OCI-LY3 (cell line): ENCODE measurements at regions not wholly inside any gene's neighbourhood (a gene's known extent, or its start where the extent isn't known, plus 50 kb on each side); places are given as distances from the start of the nearest gene placed in this dataset.

Experiments
- H2AFZ ChIP-seq: fragments of 200-600, 300-600 bp; shearing (Covaris generic); 2 replicates; pipeline ENCODE4 v1.6.0; 2014; ENCODE audit warnings: antibody characterized with exemption, low read depth, low read length
- H3K27ac ChIP-seq: fragments of 200-600, 300-600 bp; sonication (generic); 2 replicates; pipeline ENCODE4 v1.5.1; 2014; ENCODE audit warnings: mild to moderate bottlenecking, low read length, moderate library complexity, mixed read lengths
- H3K27me3 ChIP-seq: fragments of 200-600, 300-600 bp; sonication (generic); 2 replicates; pipeline ENCODE4 v1.6.1; 2014; ENCODE audit warnings: low read depth, low read length, mixed read lengths
- H3K36me3 ChIP-seq: fragments of 200-600, 300-600 bp; sonication (generic); replicated peaks from 2 replicates; pipeline ENCODE3; 2014; ENCODE audit warnings: low read depth, low read length, mixed read lengths
- H3K4me1 ChIP-seq: fragments of 300-600, 200-600 bp; sonication (generic); 2 replicates; pipeline ENCODE4 v1.6.1; 2014; ENCODE audit warnings: low read length, mixed read lengths
- H3K4me2 ChIP-seq: fragments of 200-600, 300-600 bp; sonication (generic); 2 replicates; pipeline ENCODE4 v1.6.1; 2014; ENCODE audit warnings: low read length, mixed read lengths
- H3K4me3 ChIP-seq: fragments of 300-600, 200-600 bp; sonication (generic); 2 replicates; pipeline ENCODE4 v1.5.1; 2014; ENCODE audit warnings: antibody characterized with exemption, mild to moderate bottlenecking, low read length, moderate library complexity
- H3K79me2 ChIP-seq: fragments of 300-600, 200-600 bp; shearing (Covaris generic); 2 replicates; pipeline ENCODE4 v1.6.1; 2014; ENCODE audit warnings: mild to moderate bottlenecking, low read length, mixed read lengths
- H3K9ac ChIP-seq: fragments of 300-600, 200-600 bp; shearing (Covaris generic); 2 replicates; pipeline ENCODE4 v1.6.0; 2014; ENCODE audit warnings: mild to moderate bottlenecking, low read length, moderate library complexity
- H3K9me3 ChIP-seq: fragments of 200-600, 300-600 bp; shearing (Covaris generic); 2 replicates; pipeline ENCODE4 v1.6.1; 2014; ENCODE audit warnings: low read length, mixed read lengths; ENCODE audit not compliant: insufficient read depth
- H4K20me1 ChIP-seq: fragments of 200-600, 300-600 bp; sonication (generic); 2 replicates; pipeline ENCODE4 v1.6.1; 2016; ENCODE audit warnings: low read length, mixed read lengths; ENCODE audit not compliant: insufficient read depth
- CTCF ChIP-seq: fragments of 200-600, 300-600 bp; sonication (generic); IDR thresholded peaks from 2 replicates; pipeline ENCODE4 v1.5.1; 2014; ENCODE audit warnings: antibody characterized with exemption, low read length, low read depth
- EZH2phosphoT487 ChIP-seq: fragments of 200-600 bp; shearing (Covaris generic); IDR thresholded peaks from 2 replicates; pipeline ENCODE4 v1.6.1; 2018; ENCODE audit warnings: antibody characterized with exemption, mixed run types, low read depth

- TF ChIP-seq EZH2phosphoT487 (no peak), CTCF (no peak)
- Histone ChIP-seq H3K4me2 (no peak overlapping the region), H3K4me1 (no peaks in the 10 kb centered on the region), H3K9me3 (no peaks in the 10 kb centered on the region), H3K79me2 (no peaks in the 10 kb centered on the region), H3K36me3 (no peaks in the 10 kb centered on the region), H3K27me3 (no peaks in the 10 kb centered on the region), H4K20me1 (no peaks in the 10 kb centered on the region), H3K27ac (no peak overlapping the region), H3K4me3 (no peak overlapping the region), H2AFZ (no peak overlapping the region), H3K9ac (no peak overlapping the region)
Observed at GRCh38 chr5:166367391-166367790, 1924.1 kb upstream of the WWC1 start.

GRCh38 chr5:166369346-166369745 is 1922.1 kb upstream of the WWC1 start:
- no peak for TF ChIP-seq EZH2phosphoT487
- TF ChIP-seq CTCF: no peak
- H3K9ac ChIP-seq: no peak overlapping the region
- H2AFZ ChIP-seq: no peak overlapping the region

GRCh38 chr5:166369807-166370206 is 1921.6 kb upstream of the WWC1 start:
- Histone ChIP-seq H3K4me1 (no peaks in the 10 kb centered on the region), H3K9ac (no peak overlapping the region), H3K4me3 (no peak overlapping the region), H3K36me3 (no peaks in the 10 kb centered on the region), H3K4me2 (no peak overlapping the region), H2AFZ (no peak overlapping the region), H3K9me3 (no peaks in the 10 kb centered on the region), H4K20me1 (no peaks in the 10 kb centered on the region), H3K79me2 (no peaks in the 10 kb centered on the region), H3K27me3 (no peaks in the 10 kb centered on the region), H3K27ac (no peak overlapping the region)
- no peak for TF ChIP-seq EZH2phosphoT487
- no peak for TF ChIP-seq CTCF

More at GRCh38 chr5:166369346-166369745, 1922.1 kb upstream of the WWC1 start:
- Histone ChIP-seq H3K27me3 (no peaks in the 10 kb centered on the region), H4K20me1 (no peaks in the 10 kb centered on the region), H3K4me2 (no peak overlapping the region), H3K9me3 (no peaks in the 10 kb centered on the region), H3K27ac (no peak overlapping the region), H3K4me3 (no peak overlapping the region), H3K4me1 (no peaks in the 10 kb centered on the region), H3K36me3 (no peaks in the 10 kb centered on the region), H3K79me2 (no peaks in the 10 kb centered on the region)

GRCh38 chr5:166370928-166371690 is 1920.3 kb upstream of the WWC1 start:
- no peaks in the 10 kb centered on the region for H3K27me3 ChIP-seq
- H2AFZ ChIP-seq: no peak overlapping the region
- H3K4me1 ChIP-seq: no peaks in the 10 kb centered on the region
- peak overlapping the region; percentile 9; the same call in 1 of the 2 replicates for H3K4me2 ChIP-seq
- peak overlapping the region; percentile 12; the same call in 1 of the 2 replicates for H3K4me3 ChIP-seq
- H3K27ac ChIP-seq: no peak overlapping the region
- TF ChIP-seq CTCF: no peak
- no peak for TF ChIP-seq EZH2phosphoT487
- no peaks in the 10 kb centered on the region for H3K79me2 ChIP-seq
- H3K9ac ChIP-seq: no peak overlapping the region
- no peaks in the 10 kb centered on the region for H3K36me3 ChIP-seq
- H4K20me1 ChIP-seq: no peaks in the 10 kb centered on the region
- no peaks in the 10 kb centered on the region for H3K9me3 ChIP-seq
